Spleen (tissue), 11 donors: ENCODE measurements at regions not wholly inside any gene's neighbourhood (a gene's known extent, or its start where the extent isn't known, plus 50 kb on each side); places are given as distances from the start of the nearest gene placed in this dataset.

Source experiments
- DNase-seq: peaks from one replicate; pipeline ENCODE4 v3.0.0-alpha.2; 2020
- H3K27ac ChIP-seq, 8 donors: fragments of 200-600 bp; sonication (generic) in 7 of 8; 1 replicate in 4 of 8; 2 replicates in 4 of 8; pipeline versions ENCODE4 v1.5.0 to v1.8.0; 2016 to 2021; ENCODE audit warnings: inconsistent platforms in 4 of 8, mild to moderate bottlenecking in 4 of 8, moderate library complexity in 1 of 8
- H3K27me3 ChIP-seq, 7 donors: fragments of 200-600 bp; sonication (generic) in 6 of 7; replicated peaks in 1 of 7; 1 replicate in 4 of 7; 2 replicates in 3 of 7; pipeline versions ENCODE4 v1.5.0 to v1.8.0; 2016 to 2021; ENCODE audit warnings: inconsistent platforms in 3 of 7, mild to moderate bottlenecking in 1 of 7
- H3K36me3 ChIP-seq, 6 donors: fragments of 200-600 bp; sonication (generic) in 5 of 6; 1 replicate in 4 of 6; 2 replicates in 2 of 6; pipeline versions ENCODE4 v1.5.0 to v1.8.0; 2016 to 2021; ENCODE audit warnings: inconsistent platforms in 2 of 6
- H3K4me1 ChIP-seq, 6 donors: fragments of 200-600 bp; sonication (generic) in 5 of 6; 1 replicate in 3 of 6; 2 replicates in 3 of 6; pipeline versions ENCODE4 v1.5.0 to v1.8.0; 2016 to 2021; ENCODE audit warnings: inconsistent platforms in 3 of 6
- H3K4me3 ChIP-seq, 8 donors: fragments of 200-600 bp; sonication (generic) in 7 of 8; 1 replicate in 4 of 8; 2 replicates in 4 of 8; pipeline versions ENCODE4 v1.5.0 to v1.8.0; 2016 to 2021; ENCODE audit warnings: inconsistent platforms in 4 of 8, mild to moderate bottlenecking in 4 of 8, moderate library complexity in 2 of 8
- H3K9me3 ChIP-seq, 8 donors: fragments of 200-600 bp; sonication (generic) in 7 of 8; 1 replicate in 4 of 8; 2 replicates in 4 of 8; pipeline versions ENCODE4 v1.5.0 to v1.8.0; 2016 to 2021; ENCODE audit warnings: inconsistent platforms in 4 of 8
- POLR2A ChIP-seq, 3 donors: fragments of 450-650 bp; IDR thresholded peaks; one replicate each; pipeline ENCODE4 v1.5.1; 2017; ENCODE audit warnings: antibody characterized with exemption in 3 of 3, mild to moderate bottlenecking in 1 of 3
- POLR2AphosphoS5 ChIP-seq, 3 donors: sonication (generic); formaldehyde crosslinking; IDR thresholded peaks; one replicate each; pipeline ENCODE4 v1.5.1; 2017; ENCODE audit warnings: antibody characterized with exemption in 3 of 3
- WGBS, 5 donors: extraction: QIAGEN DNeasy Blood & Tissue Kit in 3 of 5; methylation state at CpG; one replicate each; pipeline versions ENCODE4 v1.1.5 to v1.1.7; 2013 to 2018; 5-methylcytosine and 5-hydroxymethylcytosine counted together
- intact Hi-C: fragments of 100-400 bp; cut with DNase I; formaldehyde crosslinking; loops from one replicate; pipeline ENCODE4 v1.15.0; 2023; ENCODE audit warnings: low total_unique reads
- TF ChIP-seq, protein P1 (sequence below), 11 experiments: fragments of 200-600 bp in 7 of 11; fragments of 450-650 bp in 4 of 11; sonication (generic) in 4 of 11; IDR thresholded peaks in 8 of 11; conservative IDR thresholded peaks in 3 of 11; 1 replicate in 7 of 11; 2 replicates in 4 of 11; pipeline versions ENCODE4 v1.4.0 to v1.8.0; 2016 to 2021; ENCODE audit warnings: antibody characterized with exemption in 11 of 11, inconsistent platforms in 4 of 11, mild to moderate bottlenecking in 1 of 11
- donor health status: healthy with polysubstance abuse.
- donor health status: DM: no; HTN: no; CAD: no; lungs with moderate emphysema.
- donor health status: DM: no; HTN: no; CAD: no.
- donor health status: Bipolar disorder and iron deficiency.
- donor health status: healthy.
- donor health status: DM: no; HTN: no; CAD: no.
- donor health status: DM: yes; HTN: yes; CAD: no.

- H3K9me3 ChIP-seq: peaks cover 0 to 6% (median 0%) of the 10 kb centered on the region in 8 donors
- peaks cover 4 to 13% (median 11%) of the 10 kb centered on the region in 6 donors for H3K4me1 ChIP-seq
- no peak for DNase-seq
- no peak for TF ChIP-seq POLR2AphosphoS5 (IDR thresholded peaks at IDR 0.05)
- no peak for TF ChIP-seq POLR2A (IDR thresholded peaks at IDR 0.05)
- TF ChIP-seq, protein P1, sequence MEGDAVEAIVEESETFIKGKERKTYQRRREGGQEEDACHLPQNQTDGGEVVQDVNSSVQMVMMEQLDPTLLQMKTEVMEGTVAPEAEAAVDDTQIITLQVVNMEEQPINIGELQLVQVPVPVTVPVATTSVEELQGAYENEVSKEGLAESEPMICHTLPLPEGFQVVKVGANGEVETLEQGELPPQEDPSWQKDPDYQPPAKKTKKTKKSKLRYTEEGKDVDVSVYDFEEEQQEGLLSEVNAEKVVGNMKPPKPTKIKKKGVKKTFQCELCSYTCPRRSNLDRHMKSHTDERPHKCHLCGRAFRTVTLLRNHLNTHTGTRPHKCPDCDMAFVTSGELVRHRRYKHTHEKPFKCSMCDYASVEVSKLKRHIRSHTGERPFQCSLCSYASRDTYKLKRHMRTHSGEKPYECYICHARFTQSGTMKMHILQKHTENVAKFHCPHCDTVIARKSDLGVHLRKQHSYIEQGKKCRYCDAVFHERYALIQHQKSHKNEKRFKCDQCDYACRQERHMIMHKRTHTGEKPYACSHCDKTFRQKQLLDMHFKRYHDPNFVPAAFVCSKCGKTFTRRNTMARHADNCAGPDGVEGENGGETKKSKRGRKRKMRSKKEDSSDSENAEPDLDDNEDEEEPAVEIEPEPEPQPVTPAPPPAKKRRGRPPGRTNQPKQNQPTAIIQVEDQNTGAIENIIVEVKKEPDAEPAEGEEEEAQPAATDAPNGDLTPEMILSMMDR (IDR thresholded peaks at IDR 0.05 in 8 of 11, conservative IDR thresholded peaks at IDR 0.05 in 3 of 11): no peak
- 78 to 94% (median 86%) methylated on average over 2 of the region's 2 CpGs for WGBS, 5 donors
- peak overlapping the region in 5 of 8 donors; percentile 25 to 64 (median 62) for H3K27ac ChIP-seq
- no peak overlapping the region for H3K4me3 ChIP-seq
- intact Hi-C loops: no loop called here
- no peaks in the 10 kb centered on the region for H3K36me3 ChIP-seq
- no peaks in the 10 kb centered on the region for H3K27me3 ChIP-seq
These were observed 466.9 kb downstream of the KIF16B start for GRCh38 chr20:16106191-16106849.

GRCh38 chr20:16104783-16105182, 468.5 kb downstream of the KIF16B start:
- no peaks in the 10 kb centered on the region for H3K36me3 ChIP-seq
- peak overlapping the region in 3 of 8 donors; percentile 45 to 64 (median 64) for H3K27ac ChIP-seq
- peaks cover 0 to 6% (median 0%) of the 10 kb centered on the region in 8 donors for H3K9me3 ChIP-seq
- no peaks in the 10 kb centered on the region for H3K27me3 ChIP-seq
- H3K4me3 ChIP-seq: no peak overlapping the region
- TF ChIP-seq, protein P1 (IDR thresholded peaks at IDR 0.05 in 8 of 11, conservative IDR thresholded peaks at IDR 0.05 in 3 of 11): no peak
- peak in 1 of 3 donors; percentile 73 for TF ChIP-seq POLR2AphosphoS5 (IDR thresholded peaks at IDR 0.05)
- intact Hi-C loops: no loop called here
- DNase-seq: no peak
- peaks cover 4 to 14% (median 11%) of the 10 kb centered on the region in 6 donors for H3K4me1 ChIP-seq
